ENCODE measurements at regions not wholly inside any gene's neighbourhood (a gene's known extent, or its start where the extent isn't known, plus 50 kb on each side); places are given as distances from the start of the nearest gene placed in this dataset.

- DNase-seq: no peak
Measured at GRCh38 chr2:78506301-78506700, 519.2 kb upstream of the REG3G start.

DNA sequence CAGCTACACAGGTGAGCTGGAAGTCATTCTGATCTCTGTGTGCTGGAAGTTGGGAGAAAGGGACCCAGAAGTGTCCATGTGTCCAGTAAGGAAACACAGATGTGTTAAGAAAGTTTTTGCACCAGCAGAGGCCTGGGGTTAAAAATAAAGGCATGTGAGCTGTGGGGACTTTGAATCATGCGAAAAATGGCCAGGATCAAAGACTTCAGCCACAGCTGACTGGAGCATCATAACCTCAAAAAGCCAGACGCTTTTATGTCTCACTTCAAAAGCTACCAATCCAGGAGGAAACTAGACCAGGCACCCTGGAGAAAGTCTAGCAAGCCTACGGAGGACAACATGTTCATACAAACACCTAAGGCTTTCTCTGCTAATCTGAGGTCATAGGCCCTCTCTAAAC lies 503.6 kb upstream of the REG3G start:
- DNase-seq: no peak

DNA sequence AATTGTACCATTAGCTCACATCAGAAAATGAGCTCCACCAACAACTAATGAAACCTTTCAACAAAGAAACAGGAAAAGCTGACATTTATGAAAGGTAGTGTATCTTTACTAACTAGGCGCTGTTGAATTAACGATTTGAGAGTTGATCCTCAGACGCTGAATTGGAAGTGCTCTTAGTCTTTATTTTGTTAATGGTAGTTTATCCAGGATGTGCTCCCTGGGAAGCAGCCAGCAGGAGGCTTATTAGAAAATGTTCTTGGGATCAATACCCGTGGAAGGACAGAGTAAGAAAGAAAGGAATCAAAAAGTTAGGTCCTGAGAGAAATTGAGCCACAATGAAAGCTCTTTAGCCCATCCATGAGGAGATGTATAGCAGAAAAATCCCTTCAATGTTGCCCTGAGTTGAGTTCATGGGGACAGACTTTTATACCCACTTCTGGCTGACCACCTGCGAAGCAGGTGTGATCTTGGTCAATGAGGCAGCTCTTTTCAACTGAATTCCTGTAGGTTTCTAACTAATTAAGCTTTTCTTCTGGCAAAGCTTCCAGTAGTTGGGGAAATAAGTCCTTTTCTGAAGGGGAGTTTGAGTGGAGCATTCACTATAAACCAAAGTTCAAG lies 492.6 kb upstream of the REG3G start:
- DNase-seq: peak; percentile 39

DNA sequence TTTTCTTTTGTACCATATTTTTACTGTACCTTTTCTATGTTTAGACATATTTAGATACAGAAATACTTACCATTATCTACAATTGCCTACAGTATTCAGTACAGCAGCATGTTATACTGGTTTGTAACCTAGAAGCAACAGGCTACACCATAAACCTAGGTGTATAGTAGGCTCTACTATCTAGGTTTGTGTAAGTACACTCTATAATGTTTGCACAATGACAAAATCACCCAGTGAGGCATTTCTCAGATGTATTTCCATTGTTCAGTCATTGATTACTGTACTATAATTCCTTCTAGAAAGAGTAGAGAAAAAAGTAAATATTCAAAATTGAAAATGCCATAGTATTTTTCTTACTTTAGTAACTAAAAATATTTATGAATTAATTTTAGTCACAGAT lies 490.1 kb upstream of the REG3G start:
- no peak for DNase-seq

DNA sequence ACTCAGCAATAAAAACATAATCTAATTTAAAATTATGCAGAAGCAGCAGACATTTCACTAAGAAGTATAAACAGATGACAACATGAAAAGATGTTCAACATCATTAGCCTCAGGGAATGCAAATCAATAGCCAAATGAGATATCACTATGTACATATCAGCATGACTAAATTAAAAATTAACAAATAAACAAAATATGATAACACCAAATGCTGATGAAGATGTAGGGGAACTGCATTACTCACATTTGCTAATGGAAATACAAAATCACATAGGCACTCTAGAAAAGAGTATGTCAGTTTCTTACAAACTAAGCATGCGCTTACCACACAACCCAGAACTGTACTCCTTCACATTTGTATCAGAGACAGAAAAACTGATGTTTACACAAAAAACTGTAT lies 487.2 kb upstream of the REG3G start:
- DNase-seq: no peak

DNA sequence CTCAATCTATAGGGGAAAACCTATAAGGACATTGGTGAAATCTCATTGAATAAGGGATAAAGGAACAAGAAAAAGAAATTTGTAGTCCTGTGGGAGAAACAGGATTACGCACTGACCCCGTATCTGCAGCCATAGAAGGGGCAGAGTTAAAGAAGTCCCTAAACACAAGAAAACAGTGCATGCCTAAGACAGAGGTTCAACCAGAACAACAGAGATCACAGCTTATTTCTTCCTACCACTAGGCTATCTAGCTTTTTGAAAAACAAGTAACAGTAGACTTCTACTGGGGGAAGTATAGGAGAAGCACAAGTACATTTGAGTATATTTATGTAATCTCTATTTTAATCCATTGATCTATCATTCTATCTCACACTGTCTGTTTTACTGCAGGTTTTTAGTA lies 485.2 kb upstream of the REG3G start:
- no peak for DNase-seq

DNA sequence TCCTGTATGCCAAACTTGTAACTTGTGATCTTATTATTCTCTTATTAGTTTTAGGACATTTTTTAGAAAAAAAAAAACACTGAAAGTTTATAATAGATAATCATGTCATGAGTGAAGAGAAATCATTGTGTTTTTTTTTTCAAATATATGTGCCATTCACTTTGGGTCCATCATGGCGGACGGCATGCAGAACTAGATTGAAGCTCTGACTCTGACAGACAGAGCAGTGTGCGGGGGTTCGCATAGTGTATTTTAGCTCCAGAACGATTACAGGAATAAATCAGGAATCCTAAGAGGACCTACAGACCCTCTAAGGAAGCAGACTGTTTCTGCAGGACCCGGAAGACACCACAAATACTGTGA lies 484.4 kb upstream of the REG3G start:
- DNase-seq: peak; percentile 54

DNA sequence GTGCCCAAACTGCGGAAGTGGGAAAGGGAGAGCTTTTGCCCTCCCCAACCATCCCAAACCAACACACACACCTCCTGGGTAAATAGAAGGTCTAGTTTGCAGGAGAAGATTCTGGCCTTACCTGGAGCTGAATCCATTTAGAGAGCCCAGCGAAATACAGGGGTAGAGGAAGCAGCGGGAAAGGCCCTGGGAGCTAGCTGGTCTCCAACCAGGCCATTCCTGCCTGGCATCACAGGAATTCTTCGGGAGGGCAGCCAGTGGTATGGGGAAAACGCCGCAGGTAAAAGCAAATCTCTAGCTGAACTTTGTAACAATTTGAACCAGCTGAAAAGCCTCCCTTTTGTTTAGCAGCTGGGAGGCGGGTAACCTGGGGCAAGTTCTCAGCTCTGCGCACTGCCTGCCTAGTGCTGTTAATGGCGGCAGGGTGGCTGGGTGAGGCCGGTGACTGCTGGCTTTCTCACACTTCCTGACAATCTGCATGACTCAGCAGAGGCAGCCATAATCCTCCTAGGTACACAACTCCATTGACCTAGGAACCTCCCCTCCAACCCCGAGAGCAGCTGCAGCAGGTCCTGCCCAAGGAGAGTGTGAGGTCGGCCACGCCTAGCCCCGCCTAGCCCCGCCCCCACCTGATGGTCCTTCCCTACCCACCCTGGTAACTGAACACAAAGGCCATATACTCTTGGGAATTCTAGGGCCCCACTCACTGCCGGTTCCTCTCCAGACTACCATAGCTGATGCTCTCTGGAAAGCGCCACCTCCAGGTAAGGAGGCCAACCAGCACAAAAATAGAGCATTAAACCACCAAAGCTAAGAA lies 483.8 kb upstream of the REG3G start:
- peak; percentile 74 for DNase-seq

- no peak for DNase-seq
Measured at GRCh38 chr2:78546843-78547242, 478.7 kb upstream of the REG3G start.

- DNase-seq: no peak
Measured at GRCh38 chr2:78549766-78550165, 475.7 kb upstream of the REG3G start.

- DNase-seq: no peak
Measured at GRCh38 chr2:78553866-78554647, 471.4 kb upstream of the REG3G start.

DNA sequence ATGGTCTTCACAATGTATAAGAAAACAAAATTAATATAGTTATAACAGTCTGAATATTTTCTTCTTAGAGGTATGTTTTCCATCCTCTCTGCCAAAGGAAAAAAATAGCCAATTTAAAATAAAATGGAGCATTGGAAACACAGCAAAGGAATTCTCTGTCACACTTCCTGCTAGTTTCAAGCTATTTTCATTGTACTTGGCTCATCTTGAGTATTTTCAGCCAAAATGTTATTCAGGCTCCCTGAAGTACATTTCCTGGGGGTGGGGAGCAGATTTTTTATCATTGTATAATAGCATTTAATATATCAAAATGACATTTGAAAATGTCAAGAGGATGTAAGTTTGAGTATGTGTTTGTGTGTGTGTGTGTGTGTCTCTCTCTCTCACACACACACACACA lies 463.6 kb upstream of the REG3G start:
- DNase-seq: no peak

DNA sequence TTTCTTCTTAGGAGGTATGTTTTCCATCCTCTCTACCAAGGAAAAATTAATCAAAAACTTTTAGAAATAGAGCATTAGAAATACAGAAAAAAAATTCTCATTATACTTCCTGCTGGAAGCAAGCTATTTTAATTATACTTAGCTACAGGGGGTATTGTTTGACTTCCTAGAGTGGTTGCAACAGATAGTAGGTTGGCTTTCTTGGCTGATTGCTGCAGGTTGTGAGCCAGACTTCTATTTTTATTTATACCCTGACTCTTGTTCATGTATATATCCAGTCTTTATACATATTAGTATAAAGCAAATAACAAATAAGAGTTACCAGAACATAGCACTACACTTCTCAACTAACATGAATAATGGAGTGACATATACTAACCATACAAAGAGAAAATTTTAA lies 460.8 kb upstream of the REG3G start:
- DNase-seq: no peak

- DNase-seq: no peak
Measured at GRCh38 chr2:78568782-78569373, 456.6 kb upstream of the REG3G start.

DNA sequence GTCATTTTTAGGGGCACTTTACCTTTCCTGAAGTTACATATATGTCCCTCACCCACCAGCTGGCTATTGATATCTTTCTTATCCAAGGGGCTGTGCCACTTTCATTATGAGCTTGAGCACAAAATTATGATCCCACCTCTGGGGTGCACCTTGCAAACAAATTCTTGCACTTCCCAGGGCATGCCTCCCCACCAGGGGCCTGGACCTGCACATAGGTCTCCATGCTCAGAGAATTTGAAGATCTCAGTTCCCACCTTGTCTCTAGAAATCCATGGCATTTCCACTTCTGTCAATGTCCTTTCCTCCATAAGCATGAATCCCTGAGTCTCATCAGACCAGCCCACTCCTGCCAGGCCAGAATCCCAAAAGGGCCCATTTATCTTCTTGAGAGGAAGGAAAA lies 449.1 kb upstream of the REG3G start:
- no peak for DNase-seq

DNA sequence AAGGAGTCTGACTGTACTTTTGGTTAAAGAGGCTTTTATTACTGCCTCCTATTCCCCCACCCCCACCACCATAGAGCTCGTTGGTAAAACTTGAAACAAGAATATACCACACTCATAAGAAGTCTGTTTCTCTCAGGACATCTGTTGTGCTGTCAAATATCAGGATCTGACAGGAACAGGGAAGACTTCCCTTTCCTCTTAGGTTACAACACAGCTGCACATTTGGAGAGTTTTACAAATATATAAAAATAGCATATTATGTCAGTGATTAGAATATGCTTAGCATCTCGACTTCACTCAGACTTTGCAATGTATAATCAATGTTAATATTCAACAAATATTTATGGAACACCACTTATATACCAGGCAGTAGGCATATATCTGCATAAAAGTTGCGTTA lies 439.6 kb upstream of the REG3G start:
- DNase-seq: no peak

GRCh38 chr2:78586316-78586715 lies 439.2 kb upstream of the REG3G start:
- no peak for DNase-seq

DNA sequence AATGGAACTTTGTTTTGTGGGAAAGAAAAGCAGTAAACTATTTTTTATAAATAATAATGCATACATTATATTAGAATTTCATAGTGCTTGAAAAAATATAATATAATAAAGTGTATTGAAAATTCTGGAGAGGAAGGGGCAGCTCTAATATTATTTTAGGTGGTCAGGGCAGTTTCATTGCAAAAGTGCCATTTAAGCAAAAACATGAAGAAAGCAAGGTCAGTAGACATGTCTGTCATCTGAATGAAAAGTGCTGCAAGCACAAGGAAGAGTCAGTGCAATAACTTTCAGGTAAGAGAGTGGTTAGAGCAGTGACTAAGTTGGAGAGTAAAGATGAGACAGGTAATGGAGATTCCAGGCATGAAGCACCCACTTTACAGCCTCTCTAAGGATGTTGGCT lies 435.6 kb upstream of the REG3G start:
- DNase-seq: no peak

DNA sequence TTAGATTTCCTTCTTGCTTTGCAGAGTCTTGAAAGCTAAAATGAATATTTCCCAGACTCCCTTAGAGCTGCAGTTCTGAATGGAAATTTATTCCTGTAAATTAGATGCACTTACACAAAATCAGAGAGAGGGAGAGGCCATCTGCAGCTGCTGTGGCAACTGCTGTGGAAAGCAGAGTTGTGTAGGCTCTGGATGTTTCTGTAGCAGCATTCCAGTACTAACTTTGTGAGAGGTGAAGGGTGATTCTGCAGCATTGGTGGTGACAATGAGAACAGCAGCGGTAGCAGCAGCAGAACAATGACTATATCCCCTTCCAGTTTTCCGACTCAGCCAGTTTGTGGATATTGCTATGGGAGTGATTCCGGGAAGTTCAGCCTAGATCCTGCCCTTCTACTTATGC lies 433.0 kb upstream of the REG3G start:
- DNase-seq: no peak

DNA sequence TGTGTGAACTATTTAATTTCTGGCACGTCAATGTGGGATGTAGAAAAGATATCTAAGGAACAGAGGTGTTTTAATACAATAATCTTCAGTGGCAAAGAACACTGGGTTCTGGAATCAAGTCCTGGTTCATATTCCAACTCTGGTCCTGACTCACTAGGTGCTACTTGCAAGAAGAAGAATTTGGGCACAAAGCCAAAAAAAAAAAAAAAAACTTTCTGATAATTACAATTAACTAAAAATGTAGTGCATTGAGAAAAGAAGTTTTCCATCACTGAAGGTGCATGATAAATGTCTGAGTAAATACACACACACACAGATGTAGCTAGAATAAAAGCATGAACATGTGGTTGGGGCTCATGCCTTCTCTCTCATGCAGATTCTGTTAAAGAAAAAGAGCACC lies 424.4 kb upstream of the REG3G start:
- DNase-seq: no peak

DNA sequence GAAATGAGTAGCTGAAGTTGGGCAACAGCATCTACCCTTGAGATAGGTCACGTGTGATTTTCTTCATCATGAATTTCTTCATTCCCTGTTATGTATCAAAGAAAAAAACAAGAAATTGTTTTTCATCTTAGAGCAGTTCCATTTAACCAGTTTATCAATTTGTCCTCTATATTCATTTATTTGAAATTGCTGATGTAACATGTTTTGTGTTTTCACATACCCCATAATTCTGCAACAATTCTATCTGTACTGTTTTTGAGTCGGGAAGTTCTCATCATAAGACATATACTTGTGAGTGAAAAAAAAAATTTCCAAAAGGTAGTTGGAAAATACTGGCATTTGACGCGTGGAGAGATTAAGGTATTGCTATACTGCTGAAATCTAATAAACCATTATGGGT lies 422.6 kb upstream of the REG3G start:
- no peak for DNase-seq

GRCh38 chr2:78606895-78607294 lies 418.6 kb upstream of the REG3G start:
- no peak for DNase-seq

GRCh38 chr2:78614726-78615125 lies 410.8 kb upstream of the REG3G start:
- no peak for DNase-seq

GRCh38 chr2:78615956-78616355 lies 409.5 kb upstream of the REG3G start:
- DNase-seq: no peak

All from NCI-H748 treated with DMSO at 0.1 percent for 48 hours (cell line).